Erythroblast (primary cell): ENCODE measurements at regions not wholly inside any gene's neighbourhood (a gene's known extent, or its start where the extent isn't known, plus 50 kb on each side); places are given as distances from the start of the nearest gene placed in this dataset.

ENCODE experiments used
- GATA1 ChIP-seq: IDR thresholded peaks from 2 replicates; pipeline ENCODE4 v1.6.1; 2011; ENCODE audit warnings: low read depth, mild to moderate bottlenecking, control low read depth, low read length, moderate library complexity
- POLR2A ChIP-seq: IDR thresholded peaks from 2 replicates; pipeline ENCODE4 v1.6.1; 2011; ENCODE audit warnings: mild to moderate bottlenecking, low read length

- TF ChIP-seq POLR2A (no peak), GATA1 (no peak)
Observed at GRCh38 chr13:103174966-103175365, 108.7 kb upstream of the SLC10A2 start.
